8988T (cell line): ENCODE measurements at regions not wholly inside any gene's neighbourhood (a gene's known extent, or its start where the extent isn't known, plus 50 kb on each side); places are given as distances from the start of the nearest gene placed in this dataset.

Experiments
- DNase-seq: peaks from one replicate; pipeline ENCODE4 v3.0.0; 2011

DNA sequence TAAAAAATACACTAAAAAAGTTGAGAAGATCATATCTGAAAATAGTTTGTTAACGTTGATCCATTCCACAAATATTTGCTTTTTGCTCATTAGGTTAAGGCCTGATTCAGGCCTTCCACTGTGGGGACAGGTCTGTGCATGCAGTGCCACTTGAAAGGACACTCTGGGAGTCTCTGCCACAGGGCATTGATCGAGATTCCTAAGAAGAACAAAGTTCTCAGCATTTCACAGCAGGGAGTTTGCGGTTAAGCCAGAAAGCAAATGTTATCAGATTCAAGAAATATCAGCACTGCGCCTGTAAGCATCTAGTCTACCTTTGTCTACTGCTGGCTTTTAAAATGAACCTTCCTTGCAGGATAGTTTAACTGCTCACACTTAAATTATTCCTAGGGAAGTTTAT is 62.2 kb upstream of the TNIP3 start:
- no peak for DNase-seq

- DNase-seq = no peak
Measured at GRCh38 chr4:121221608-121222007, 57.5 kb upstream of the TNIP3 start.

GRCh38 chr4:121221201-121221600 is 57.1 kb upstream of the TNIP3 start:
- no peak for DNase-seq

GRCh38 chr4:121220698-121221097 is 56.6 kb upstream of the TNIP3 start:
- DNase-seq = no peak

GRCh38 chr4:121219227-121219626 is 55.1 kb upstream of the TNIP3 start:
- no peak for DNase-seq

- DNase-seq = no peak
Measured at GRCh38 chr4:121217351-121217750, 53.2 kb upstream of the TNIP3 start.

DNA sequence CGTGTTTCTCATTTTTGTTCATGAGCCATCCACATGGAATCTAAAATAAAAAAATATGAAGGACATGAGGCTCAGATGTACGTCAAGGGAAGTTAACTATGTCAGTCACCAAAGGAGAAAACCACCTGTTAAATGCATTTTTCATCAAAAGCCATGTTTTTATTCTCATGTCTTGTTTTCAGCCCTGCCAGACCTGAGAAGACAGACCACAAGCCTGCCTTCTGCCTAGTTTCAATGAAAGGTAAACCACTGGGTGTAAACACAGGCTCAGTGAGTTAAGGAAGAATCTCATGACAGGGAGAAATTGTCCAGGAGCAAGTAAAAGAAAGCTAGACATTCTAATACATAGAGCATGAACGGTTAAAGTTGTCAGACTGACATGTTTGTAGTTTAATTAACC is 52.3 kb upstream of the TNIP3 start:
- DNase-seq = no peak

DNA sequence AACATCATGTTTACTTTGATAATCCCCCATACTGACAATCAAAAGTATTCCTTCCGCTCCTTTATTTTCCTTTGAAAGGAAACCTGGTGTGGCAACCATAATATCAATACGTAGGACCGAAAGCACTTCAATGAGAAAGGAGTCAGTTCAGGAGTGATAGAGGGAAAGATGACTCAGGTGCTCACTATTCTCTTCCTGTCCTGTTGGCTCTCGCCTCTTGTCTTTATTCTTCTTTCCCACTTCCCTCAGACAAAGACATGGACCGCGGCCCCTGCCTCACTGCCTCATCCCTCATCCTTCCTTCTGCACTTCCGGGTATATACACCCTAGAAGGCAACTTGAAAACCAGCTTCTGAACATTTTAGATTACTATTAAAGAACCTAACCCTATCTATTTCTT is 49.8 kb upstream of the TNIP3 start:
- DNase-seq = no peak
